Activated CD4-positive, alpha-beta T cell treated with anti-CD3 and anti-CD28 coated beads, Interleukin-2, amount 50 U/mL, for 4 hours (primary cell): ENCODE measurements at regions not wholly inside any gene's neighbourhood (a gene's known extent, or its start where the extent isn't known, plus 50 kb on each side); places are given as distances from the start of the nearest gene placed in this dataset.
"Not testable (repeated sequence)": the region's sequence is repeated elsewhere in the genome, so short reads cannot be mapped to it uniquely, and the experiment has no call there.

Experiments
- DNase-seq, 2 experiments: peaks; one replicate each; pipeline ENCODE4 v3.0.0-alpha.2; 2020

DNA sequence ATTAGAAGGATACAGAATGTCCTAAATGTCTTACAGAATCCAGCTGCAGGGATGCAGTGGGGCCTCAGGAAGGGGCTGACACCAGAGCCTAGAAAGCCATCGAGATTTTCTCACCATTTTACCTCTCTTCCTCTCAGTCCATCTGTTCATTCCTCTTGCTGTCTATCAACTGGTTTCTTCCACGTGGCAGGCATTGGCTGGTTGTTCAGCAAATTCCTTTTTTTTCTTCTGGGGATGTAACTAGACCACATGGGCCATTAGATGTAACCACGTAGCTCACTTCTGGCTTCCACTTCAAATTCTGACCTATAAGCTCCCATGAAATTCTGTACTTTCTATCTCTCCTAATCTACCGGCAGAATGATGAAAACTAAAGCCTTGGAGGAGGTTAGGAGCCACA lies 93.6 kb upstream of the MTAP start:
- no peak for DNase-seq

- DNase-seq: peak; percentile 54 to 67
Measured at GRCh38 chr9:21709464-21710058, 92.9 kb upstream of the MTAP start.

DNA sequence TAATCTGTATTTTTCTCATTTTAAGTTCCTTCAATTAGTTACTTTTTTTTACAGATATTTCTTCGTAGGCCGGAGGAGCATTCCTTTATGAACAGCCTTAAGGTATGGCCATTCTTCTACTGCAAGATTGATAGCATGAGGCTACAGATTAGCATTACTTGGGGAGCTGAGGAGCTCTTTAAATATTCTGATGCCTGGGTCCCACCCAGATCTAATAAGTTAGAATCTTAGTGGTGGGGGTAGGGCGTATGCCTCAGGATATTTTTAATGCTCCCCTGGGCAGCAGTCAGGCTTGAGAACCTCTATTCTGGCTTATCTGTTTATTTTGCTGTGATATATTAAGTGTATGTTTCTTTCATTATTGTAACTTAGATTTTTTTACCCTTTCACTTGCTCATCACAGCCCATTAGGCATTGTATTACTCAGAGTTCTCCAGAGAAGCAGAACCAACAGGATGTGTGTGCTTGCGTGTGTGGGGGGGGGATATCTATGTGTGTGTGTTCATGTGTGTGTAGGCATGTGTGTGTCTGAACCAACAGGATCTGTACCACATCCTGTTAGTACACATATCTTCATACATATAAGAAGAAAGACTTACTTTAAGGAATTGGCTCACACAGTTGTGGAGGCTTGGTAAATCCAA lies 91.8 kb upstream of the MTAP start:
- no peak for DNase-seq

DNA sequence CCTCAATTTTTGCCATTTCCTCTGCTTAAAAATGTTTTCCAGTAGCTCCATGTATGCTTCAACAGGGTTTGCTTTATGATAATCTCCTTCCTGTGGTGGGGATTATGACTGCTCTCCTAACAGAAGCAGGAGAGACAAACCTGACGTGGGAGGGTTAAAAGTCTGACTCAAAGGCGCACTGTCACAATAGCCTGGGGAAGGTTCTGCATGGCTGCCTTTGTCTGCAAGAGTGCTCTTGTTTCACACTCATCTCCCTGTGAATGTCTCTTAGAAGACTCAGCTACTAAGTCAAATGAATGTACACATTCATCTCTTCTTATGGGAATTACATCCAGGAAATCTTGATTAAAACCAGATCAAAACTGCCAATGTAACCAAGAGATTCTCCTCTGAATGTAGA lies 90.9 kb upstream of the MTAP start:
- DNase-seq: no peak

GRCh38 chr9:21715408-21715807 lies 87.0 kb upstream of the MTAP start:
- DNase-seq: no peak

GRCh38 chr9:21720758-21721157 lies 81.7 kb upstream of the MTAP start:
- no peak for DNase-seq

DNA sequence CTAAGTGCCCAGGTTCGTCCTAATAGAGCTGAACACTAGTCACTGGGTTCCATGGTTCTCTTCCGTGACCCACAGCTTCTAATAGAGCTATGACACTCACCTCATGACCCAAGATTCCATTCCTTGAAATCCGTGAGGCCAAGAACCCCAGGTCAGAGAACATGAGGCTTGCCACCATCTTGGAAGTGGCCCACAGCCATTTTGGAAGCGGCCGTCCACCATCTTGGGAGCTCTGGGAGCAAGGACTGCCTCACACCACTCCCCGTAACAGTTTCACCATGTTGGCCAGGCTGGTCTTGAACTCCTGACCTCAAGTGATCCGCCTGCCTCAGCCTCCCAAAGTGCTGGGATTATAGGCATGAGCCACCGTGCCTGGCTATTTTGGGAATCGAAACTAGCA lies 75.0 kb upstream of the MTAP start:
- DNase-seq: not testable (repeated sequence)

- no peak for DNase-seq
Measured at GRCh38 chr9:21728781-21729180, 73.7 kb upstream of the MTAP start.

DNA sequence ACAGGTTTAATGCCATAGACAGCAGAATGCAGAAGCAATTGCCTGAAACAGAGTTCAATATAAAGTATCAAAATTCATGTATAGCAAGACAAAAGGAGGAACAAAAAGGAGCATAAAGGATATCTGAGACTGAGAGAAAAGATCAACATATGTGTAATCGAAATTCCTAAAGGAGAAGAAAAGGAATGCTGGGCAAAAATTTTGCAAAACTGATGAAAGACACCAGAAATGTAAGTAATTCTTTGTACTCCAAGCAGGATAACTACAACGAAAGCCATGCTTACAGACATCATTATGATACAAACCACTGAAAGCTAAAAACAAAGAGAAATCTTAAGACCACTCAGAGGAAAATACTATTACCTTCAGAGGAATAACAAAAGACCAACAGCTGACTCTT lies 72.8 kb upstream of the MTAP start:
- no peak for DNase-seq

GRCh38 chr9:21730899-21731298 lies 71.5 kb upstream of the MTAP start:
- DNase-seq: no peak

DNA sequence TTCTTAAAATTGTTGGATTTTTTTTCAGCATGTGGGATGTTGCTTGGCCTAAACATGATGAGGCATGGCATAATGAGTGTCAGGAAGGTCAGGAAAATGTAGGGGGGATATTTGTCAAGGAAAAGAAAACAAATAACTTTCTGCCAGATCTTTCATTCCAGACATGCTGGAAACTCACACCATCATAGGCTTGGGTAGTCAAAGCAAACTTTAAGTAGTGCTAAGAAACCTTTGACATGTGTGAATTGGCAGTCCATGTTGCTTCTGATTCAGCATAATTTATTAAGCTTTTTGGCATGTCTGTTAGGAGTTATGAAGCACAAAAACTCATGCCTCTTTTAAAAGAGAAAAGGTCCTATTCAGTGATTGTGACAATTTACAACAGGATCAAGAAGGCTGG lies 61.3 kb upstream of the MTAP start:
- no peak for DNase-seq

GRCh38 chr9:21744320-21744719 lies 58.1 kb upstream of the MTAP start:
- DNase-seq: no peak

DNA sequence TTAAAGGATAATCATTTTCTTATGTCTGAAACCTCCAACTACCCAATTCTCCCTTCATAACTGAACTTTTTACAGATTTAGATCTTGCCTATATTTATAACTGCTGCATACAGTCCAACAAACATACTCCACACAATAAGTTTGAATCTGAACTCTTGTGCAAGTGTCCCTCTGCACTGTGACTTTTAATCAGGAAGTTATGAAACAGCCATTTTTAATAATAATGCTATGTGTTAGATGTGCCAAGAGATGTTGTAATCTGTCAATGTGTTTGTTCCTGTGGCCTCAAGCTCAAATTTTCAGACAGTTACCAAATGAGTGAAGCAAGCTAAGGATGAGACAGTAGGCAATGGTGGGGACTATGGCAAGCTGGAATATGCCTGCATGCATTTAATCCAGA lies 57.6 kb upstream of the MTAP start:
- DNase-seq: no peak

GRCh38 chr9:21746550-21746949 lies 55.9 kb upstream of the MTAP start:
- DNase-seq: no peak

DNA sequence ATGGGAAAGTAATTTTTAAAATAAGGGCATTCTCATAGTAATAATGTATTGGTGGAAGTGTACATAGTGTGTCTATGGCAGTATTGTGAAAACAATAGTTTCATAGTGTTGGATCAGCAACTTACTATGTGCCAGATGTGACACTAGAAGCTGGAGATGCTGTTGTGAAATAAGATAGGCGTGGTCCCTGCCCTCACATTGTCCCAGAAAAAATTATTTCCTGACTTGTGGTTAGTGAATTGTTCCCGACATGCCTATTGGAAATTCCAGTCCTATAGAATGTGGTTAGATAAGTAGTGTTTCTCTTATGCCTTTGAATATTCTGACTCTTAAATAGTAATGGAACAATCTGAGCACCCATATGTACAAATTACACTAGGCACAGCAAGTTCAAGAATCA lies 55.3 kb upstream of the MTAP start:
- no peak for DNase-seq

DNA sequence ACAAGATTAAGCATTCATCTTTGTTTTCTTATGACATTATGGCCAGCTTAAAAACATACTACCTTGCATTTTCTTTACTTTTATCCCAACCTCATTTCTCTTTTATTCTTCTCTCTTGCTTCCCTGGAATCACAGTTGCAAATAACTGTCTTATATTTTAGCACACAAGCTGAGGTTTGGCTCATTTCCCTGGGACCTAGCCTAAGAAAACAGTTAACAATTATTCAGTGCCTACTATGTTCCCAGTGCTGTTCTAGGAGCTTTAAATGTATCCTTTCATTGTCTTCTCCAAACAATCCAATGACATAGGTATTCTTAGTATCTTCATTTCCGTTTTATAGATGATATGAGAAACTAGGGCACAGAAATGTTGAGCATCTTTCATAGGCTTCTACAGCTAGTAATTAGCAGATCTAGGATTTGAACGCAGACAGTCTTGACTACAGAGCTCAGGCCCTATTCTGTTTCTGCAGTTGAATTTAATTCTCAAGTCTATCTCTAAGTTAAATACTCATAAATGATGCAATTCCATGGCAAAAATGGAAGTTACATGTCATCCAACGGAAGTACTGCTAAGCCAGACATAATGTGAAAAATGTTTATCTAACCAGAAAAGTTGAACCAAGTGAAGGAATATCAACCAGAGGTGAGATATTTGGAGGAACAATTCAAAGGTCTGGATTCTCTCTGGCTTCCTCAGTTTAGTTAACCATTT lies 52.3 kb upstream of the MTAP start:
- DNase-seq: no peak

DNA sequence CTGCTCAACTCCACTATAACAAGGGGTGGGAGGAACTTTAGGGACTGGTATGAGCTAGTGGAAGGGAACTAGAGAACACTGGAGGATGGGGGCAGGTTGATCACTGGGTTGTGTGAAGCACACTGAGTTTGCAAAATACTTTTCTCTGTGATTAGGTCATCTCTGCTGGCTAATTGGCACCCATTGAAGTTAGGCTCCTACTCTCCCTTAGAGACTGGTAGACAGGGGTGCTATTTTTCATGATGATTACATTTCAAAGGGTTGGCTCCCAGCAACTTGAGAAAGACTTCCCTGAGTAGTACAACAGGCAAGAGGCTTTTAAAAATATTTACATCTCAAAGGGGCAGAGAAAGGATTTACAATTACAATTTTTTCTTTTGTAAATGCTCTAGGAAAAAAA lies 50.4 kb upstream of the MTAP start:
- DNase-seq: no peak
